ENCODE measurements at regions not wholly inside any gene's neighbourhood (a gene's known extent, or its start where the extent isn't known, plus 50 kb on each side); places are given as distances from the start of the nearest gene placed in this dataset.

DNA sequence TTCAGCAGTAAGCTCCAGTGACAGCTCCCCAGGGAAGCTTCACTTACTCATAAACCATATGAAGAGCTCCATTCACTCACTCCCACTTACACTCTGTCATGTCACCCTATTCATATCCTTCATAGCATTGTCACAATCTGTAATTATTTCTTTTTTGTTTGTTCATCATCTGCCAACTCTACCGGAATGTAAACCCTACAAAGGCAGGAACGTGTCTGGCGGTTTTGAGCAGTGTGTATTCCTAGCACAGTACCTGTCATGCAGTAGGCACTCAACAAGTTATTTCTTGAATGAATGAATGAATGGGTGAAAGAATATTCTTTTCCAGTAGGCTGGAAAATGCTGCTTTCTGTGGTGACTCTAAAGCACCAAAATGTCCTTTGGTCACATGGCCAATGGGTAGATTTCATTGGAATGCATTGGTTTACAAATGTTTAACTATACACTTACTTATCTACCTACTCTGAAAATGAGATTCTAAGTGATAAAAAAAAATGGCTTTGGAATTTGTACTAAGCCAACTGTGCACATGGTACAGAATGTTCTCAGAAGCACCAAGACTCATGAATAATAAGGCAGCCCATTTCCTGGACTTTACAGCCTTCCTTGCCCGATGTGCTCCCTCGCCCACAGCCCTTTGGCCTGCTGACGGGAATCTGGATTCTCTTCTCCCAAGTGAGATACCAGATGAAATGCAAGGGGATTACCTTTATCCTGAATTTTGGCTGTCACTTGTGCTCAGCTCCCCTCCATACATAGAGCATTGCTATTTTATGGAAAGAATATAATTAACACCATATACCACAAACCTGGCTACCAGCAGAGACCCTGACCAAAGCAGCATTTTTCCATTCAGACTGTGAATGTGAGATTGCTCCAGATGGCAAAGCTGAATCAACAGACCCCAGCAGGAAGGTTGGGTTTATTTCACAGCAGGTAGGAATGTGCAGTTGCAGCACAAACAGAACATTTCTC, 273.3 kb downstream of the ALDH8A1 start:
- TF ChIP-seq EP300 (IDR thresholded peaks at IDR 0.05) (no peak), POLR2A (IDR thresholded peaks at IDR 0.05) (no peak)
